Lower lobe of right lung (tissue), 2 donors: ENCODE measurements at regions not wholly inside any gene's neighbourhood (a gene's known extent, or its start where the extent isn't known, plus 50 kb on each side); places are given as distances from the start of the nearest gene placed in this dataset.
"Not testable (repeated sequence)": the region's sequence is repeated elsewhere in the genome, so short reads cannot be mapped to it uniquely, and the experiment has no call there.

Experiments used
- ATAC-seq, 2 donors: fragments of 200-7000 bp; cut with Tn5 transposase; one replicate each; pipeline ENCODE4 v1.9.1; 2020 to 2022; ENCODE audit warnings: mild to moderate bottlenecking in 2 of 2, moderate library complexity in 2 of 2
- DNase-seq: peaks from one replicate; pipeline ENCODE4 v3.0.0-alpha.2; 2020
- H3K27ac ChIP-seq: fragments of 200-600 bp; one replicate; pipeline ENCODE4 v1.8.0; 2022
- H3K27me3 ChIP-seq: fragments of 200-600 bp; one replicate; pipeline ENCODE4 v1.8.0; 2022; ENCODE audit warnings: low read depth
- H3K36me3 ChIP-seq: fragments of 200-600 bp; one replicate; pipeline ENCODE4 v1.8.0; 2022; ENCODE audit warnings: mild to moderate bottlenecking
- H3K4me1 ChIP-seq: fragments of 200-600 bp; one replicate; pipeline ENCODE4 v1.8.0; 2022
- H3K4me3 ChIP-seq: fragments of 200-600 bp; one replicate; pipeline ENCODE4 v1.8.0; 2022; ENCODE audit warnings: mild to moderate bottlenecking
- H3K9me3 ChIP-seq: fragments of 200-600 bp; one replicate; pipeline ENCODE4 v1.8.0; 2022
- CTCF ChIP-seq: fragments of 200-600 bp; IDR thresholded peaks from one replicate; pipeline ENCODE4 v1.8.0; 2022; ENCODE audit warnings: antibody characterized with exemption, mild to moderate bottlenecking
- intact Hi-C: fragments of 100-400 bp; cut with DNase I; formaldehyde crosslinking; loops from one replicate; pipeline ENCODE4 v1.11.0; 2022
- donor health status: DM: no; HTN: yes; CAD: no; lungs with severe emphysema.

DNA sequence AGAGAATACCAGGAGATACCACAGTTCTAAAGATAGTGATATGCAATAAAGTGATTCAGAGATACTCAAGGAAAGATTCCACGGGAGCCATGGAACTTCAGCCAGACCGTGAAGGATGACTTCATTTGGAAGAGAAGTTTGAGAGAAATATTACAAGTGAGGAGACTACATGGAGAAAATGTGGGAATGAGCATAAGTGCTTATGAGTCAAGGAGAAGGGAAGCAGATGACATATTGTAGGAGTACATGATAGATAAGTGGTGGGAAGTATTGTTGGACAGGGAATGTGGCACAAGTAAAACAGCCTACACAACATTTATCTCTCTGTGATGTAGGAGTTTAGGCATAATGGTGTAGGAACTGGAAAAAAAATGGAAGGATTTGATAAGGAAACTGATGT, 122.1 kb upstream of the FBXL17 start:
- no peak for ATAC-seq
- no peak for TF ChIP-seq CTCF
- H3K27ac ChIP-seq: no peak overlapping the region
- no peak overlapping the region for H3K4me3 ChIP-seq
- peaks cover 9% of the 10 kb centered on the region for H3K9me3 ChIP-seq
- no peaks in the 10 kb centered on the region for H3K4me1 ChIP-seq
- H3K27me3 ChIP-seq: no peaks in the 10 kb centered on the region
- intact Hi-C loops: no loop called here
- no peaks in the 10 kb centered on the region for H3K36me3 ChIP-seq
- no peak for DNase-seq

DNA sequence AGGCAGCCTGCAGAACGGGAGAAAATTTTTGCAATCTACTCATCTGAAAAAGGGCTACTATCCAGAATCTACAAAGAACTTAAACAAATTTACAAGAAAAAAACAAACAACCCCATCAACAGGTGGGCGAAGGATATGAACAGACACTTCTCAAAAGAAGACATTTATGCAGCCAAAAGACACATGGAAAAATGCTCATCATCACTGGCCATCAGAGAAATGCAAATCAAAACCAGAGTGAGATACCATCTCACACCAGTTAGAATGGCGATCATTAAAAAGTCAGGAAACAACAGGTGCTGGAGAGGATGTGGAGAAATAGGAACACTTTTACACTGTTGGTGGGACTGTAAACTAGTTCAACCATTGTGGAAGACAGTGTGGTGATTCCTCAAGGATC, 113.7 kb upstream of the FBXL17 start:
- H3K27me3 ChIP-seq, H3K9me3 ChIP-seq, intact Hi-C loops, ATAC-seq, H3K27ac ChIP-seq, DNase-seq, H3K36me3 ChIP-seq, H3K4me1 ChIP-seq, H3K4me3 ChIP-seq: not testable (repeated sequence)

DNA sequence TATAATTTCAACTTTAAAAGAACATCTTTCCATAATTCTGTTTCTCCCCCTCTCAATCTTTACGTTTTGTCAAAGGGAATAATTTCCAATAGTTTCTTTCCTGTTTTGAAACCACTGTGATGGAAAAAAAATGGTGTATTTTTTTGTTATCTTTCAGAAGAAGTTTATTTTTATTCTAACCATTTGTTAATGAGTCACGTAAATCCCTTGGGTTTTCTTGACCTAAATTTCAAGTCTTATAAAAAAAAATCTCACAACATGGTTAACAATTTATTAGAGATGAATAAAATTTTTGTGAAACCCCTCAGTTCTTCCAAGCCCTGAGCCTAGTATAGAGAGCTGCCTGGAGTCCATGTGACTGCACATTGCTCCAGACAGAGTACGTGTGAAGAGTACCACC, 106.1 kb upstream of the FBXL17 start:
- H3K27me3 ChIP-seq: no peaks in the 10 kb centered on the region
- intact Hi-C loops: no loop called here
- no peaks in the 10 kb centered on the region for H3K36me3 ChIP-seq
- DNase-seq: no peak
- peaks cover 5% of the 10 kb centered on the region for H3K9me3 ChIP-seq
- no peak overlapping the region for H3K4me3 ChIP-seq
- no peaks in the 10 kb centered on the region for H3K4me1 ChIP-seq
- TF ChIP-seq CTCF: no peak
- no peak for ATAC-seq
- no peak overlapping the region for H3K27ac ChIP-seq

DNA sequence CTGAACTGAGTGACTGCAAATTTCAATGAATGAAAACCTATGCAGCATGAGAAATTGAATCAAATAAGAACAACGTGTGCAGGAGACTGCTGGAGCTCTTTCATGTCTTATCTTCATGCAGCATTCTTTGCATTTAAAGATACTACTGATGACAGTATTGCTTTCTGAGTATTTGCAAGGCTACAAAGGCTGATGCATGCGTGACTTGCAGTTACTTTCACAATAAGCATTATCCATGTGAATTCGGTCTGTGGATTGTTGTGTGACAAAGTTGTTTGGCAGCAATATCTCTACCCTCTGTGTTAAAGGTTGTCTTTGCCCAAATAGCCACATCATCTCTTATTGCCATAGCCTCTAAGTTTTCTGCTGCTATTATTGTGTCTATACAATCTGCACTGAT, 102.1 kb upstream of the FBXL17 start:
- intact Hi-C loops: no loop called here
- TF ChIP-seq CTCF: no peak
- Histone ChIP-seq H3K27me3 (no peaks in the 10 kb centered on the region), H3K27ac (no peak overlapping the region), H3K36me3 (no peaks in the 10 kb centered on the region), H3K4me1 (no peaks in the 10 kb centered on the region), H3K4me3 (no peak overlapping the region), H3K9me3 (no peaks in the 10 kb centered on the region)
- ATAC-seq (no peak), DNase-seq (no peak)

GRCh38 chr5:108481355-108481931, 99.5 kb upstream of the FBXL17 start:
- ATAC-seq (no peak), DNase-seq (no peak)
- Histone ChIP-seq H3K36me3 (no peaks in the 10 kb centered on the region), H3K4me3 (no peak overlapping the region), H3K27ac (no peak overlapping the region), H3K4me1 (no peaks in the 10 kb centered on the region), H3K27me3 (no peaks in the 10 kb centered on the region), H3K9me3 (no peaks in the 10 kb centered on the region)
- TF ChIP-seq CTCF: peak; percentile 26
- intact Hi-C loops: no loop called here

DNA sequence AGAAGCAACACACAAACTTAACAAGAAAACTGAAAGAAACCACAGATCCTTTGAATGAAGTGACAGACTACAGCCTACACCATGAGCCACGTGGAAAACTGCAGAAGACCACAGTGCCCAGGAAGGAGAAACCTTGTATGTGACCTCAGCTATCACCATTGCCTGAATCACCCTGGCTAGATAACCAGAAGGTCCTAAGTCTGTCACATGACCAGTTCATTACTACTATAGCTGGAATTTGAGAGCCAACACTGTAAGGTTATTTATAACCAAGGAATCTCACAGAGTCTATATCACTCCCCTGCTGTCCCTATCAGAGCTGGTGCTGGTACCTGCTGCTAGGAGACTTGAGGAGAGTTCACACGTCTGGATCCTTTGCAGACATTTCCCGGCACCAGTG, 90.3 kb upstream of the FBXL17 start:
- Histone ChIP-seq H3K4me3 (no peak overlapping the region), H3K36me3 (no peaks in the 10 kb centered on the region), H3K27me3 (no peaks in the 10 kb centered on the region), H3K9me3 (no peaks in the 10 kb centered on the region), H3K27ac (no peak overlapping the region), H3K4me1 (no peaks in the 10 kb centered on the region)
- no peak for DNase-seq
- intact Hi-C loops: no loop called here
- no peak for TF ChIP-seq CTCF
- no peak for ATAC-seq
